GM12891 (cell line): ENCODE measurements at regions not wholly inside any gene's neighbourhood (a gene's known extent, or its start where the extent isn't known, plus 50 kb on each side); places are given as distances from the start of the nearest gene placed in this dataset.

Experiments
- POLR2A ChIP-seq: IDR thresholded peaks from 2 replicates; pipeline ENCODE4 v1.6.1; 2011; ENCODE audit warnings: low read depth, low read length, control low read depth
- POLR2AphosphoS5 ChIP-seq: IDR thresholded peaks from 2 replicates; pipeline ENCODE4 v1.6.1; 2011; ENCODE audit warnings: low read depth, low read length, control low read depth
- POU2F2 ChIP-seq: IDR thresholded peaks from 2 replicates; pipeline ENCODE4 v1.6.1; 2011; ENCODE audit warnings: low read depth, mild to moderate bottlenecking, control low read depth, low read length, moderate library complexity
- TAF1 ChIP-seq: IDR thresholded peaks from 2 replicates; pipeline ENCODE4 v1.6.1; 2011; ENCODE audit warnings: low read depth, low read length, control low read depth

- TF ChIP-seq POLR2A, result no peak
- no peak for TF ChIP-seq TAF1
- no peak for TF ChIP-seq POLR2AphosphoS5
- TF ChIP-seq POU2F2, result no peak
Observed at GRCh38 chr22:27417421-27417814, 384.1 kb downstream of the MN1 start.
